ENCODE measurements at regions not wholly inside any gene's neighbourhood (a gene's known extent, or its start where the extent isn't known, plus 50 kb on each side); places are given as distances from the start of the nearest gene placed in this dataset.

GRCh38 chr2:8580316-8581233 lies 101.3 kb upstream of the ID2 start:
- ChIA-PET CTCF (no interaction called here), POLR2A (interaction anchor here (3.2 kb wide), 1 partner anchor 101 kb away, joined by 14 read pairs; the partner anchor contains the start of gene ID2)
- H3K36me3 ChIP-seq (ENCODE audit: control insufficient read depth in 2 of 2, insufficient read depth in 1 of 2, low read length in 2 of 2): no peaks in the 10 kb centered on the region
- TF ChIP-seq ZNF426 (tag by site-specific recombination; IDR thresholded peaks at IDR 0.05) (no peak), ZNF416 (tag by site-specific recombination; IDR thresholded peaks at IDR 0.05) (no peak), ZNF121 (tag by site-specific recombination; IDR thresholded peaks at IDR 0.05) (no peak), ZNF558 (tag by site-specific recombination; IDR thresholded peaks at IDR 0.05) (no peak), ZNF16 (tag by site-specific recombination; IDR thresholded peaks at IDR 0.05; ENCODE audit: low read depth) (no peak), ATF2 (tag by site-specific recombination; IDR thresholded peaks at IDR 0.05; ENCODE audit: low read depth) (no peak), ZIC2 (tag by site-specific recombination; IDR thresholded peaks at IDR 0.05) (no peak), GLI4 (tag by site-specific recombination; IDR thresholded peaks at IDR 0.05) (no peak), ZSCAN4 (tag by site-specific recombination; IDR thresholded peaks at IDR 0.05) (no peak), ZNF791 (tag by site-specific recombination; IDR thresholded peaks at IDR 0.05) (no peak), ZNF148 (tag by site-specific recombination; IDR thresholded peaks at IDR 0.05; ENCODE audit: borderline replicate concordance) (no peak), ZNF18 (tag by site-specific recombination; IDR thresholded peaks at IDR 0.05) (no peak), HOXA7 (CRISPR knock-in tag; IDR thresholded peaks at IDR 0.05; ENCODE audit: borderline replicate concordance) (no peak), ZNF654 (tag by site-specific recombination; IDR thresholded peaks at IDR 0.05; ENCODE audit: low read depth) (no peak), MYNN (tag by site-specific recombination; IDR thresholded peaks at IDR 0.05; ENCODE audit: borderline replicate concordance) (no peak), ZBTB10 (tag by site-specific recombination; IDR thresholded peaks at IDR 0.05) (no peak), ZFP3 (tag by site-specific recombination; IDR thresholded peaks at IDR 0.05; ENCODE audit: low read depth) (no peak), PRDM6 (tag by site-specific recombination; IDR thresholded peaks at IDR 0.05) (no peak), ZNF266 (tag by site-specific recombination; IDR thresholded peaks at IDR 0.05; ENCODE audit: low read depth) (no peak), ZSCAN18 (tag by site-specific recombination; IDR thresholded peaks at IDR 0.05) (no peak)
- H3K4me1 ChIP-seq (ENCODE audit: control insufficient read depth, insufficient read depth, low read length): no peaks in the 10 kb centered on the region
- H3K9me3 ChIP-seq (ENCODE audit: control insufficient read depth, insufficient read depth, low read depth, low read length): no peaks in the 10 kb centered on the region
- H3K27ac ChIP-seq (ENCODE audit: extremely low read depth, low read depth, low read length): no peak overlapping the region
- no peak overlapping the region for H3K4me3 ChIP-seq (ENCODE audit: low read depth, low read length)
